ENCODE measurements at regions not wholly inside any gene's neighbourhood (a gene's known extent, or its start where the extent isn't known, plus 50 kb on each side); places are given as distances from the start of the nearest gene placed in this dataset.

- TF ChIP-seq TAF1 (IDR thresholded peaks at IDR 0.05; ENCODE audit: borderline replicate concordance, low read depth, low read length), result no peak
- no peak for TF ChIP-seq POLR2A (IDR thresholded peaks at IDR 0.05; ENCODE audit: low read depth, low read length)
Observed at GRCh38 chr9:87437966-87438365, 59.7 kb upstream of the DAPK1 start.

All from GM12892 (cell line).